Type B pancreatic cell (in vitro differentiated cells): ENCODE measurements at regions not wholly inside any gene's neighbourhood (a gene's known extent, or its start where the extent isn't known, plus 50 kb on each side); places are given as distances from the start of the nearest gene placed in this dataset.

ENCODE experiments used
- DNase-seq: peaks from one replicate; pipeline ENCODE4 v3.0.0; 2021; ENCODE audit warnings: mixed read lengths; ENCODE audit not compliant: unreplicated experiment; ENCODE audit errors: extremely low spot score
- H3K27ac Mint-ChIP-seq: 2 replicates; pipeline ENCODE4 v1.8.0; 2021; ENCODE audit warnings: mild to moderate bottlenecking, mixed read lengths
- H3K27me3 Mint-ChIP-seq: 2 replicates; pipeline ENCODE4 v1.8.0; 2021; ENCODE audit warnings: mixed read lengths
- H3K36me3 Mint-ChIP-seq: 2 replicates; pipeline ENCODE4 v1.8.0; 2021; ENCODE audit warnings: mixed read lengths
- H3K4me1 Mint-ChIP-seq: one replicate; pipeline ENCODE4 v1.8.0; 2021; ENCODE audit warnings: mixed read lengths; ENCODE audit not compliant: unreplicated experiment
- H3K4me3 Mint-ChIP-seq: 2 replicates; pipeline ENCODE4 v1.8.0; 2021; ENCODE audit warnings: mild to moderate bottlenecking, mixed read lengths
- H3K9me3 Mint-ChIP-seq: 2 replicates; pipeline ENCODE4 v1.8.0; 2021; ENCODE audit warnings: mixed read lengths
- CTCF ChIP-seq: fragments of 200-600 bp; sonication (generic); conservative IDR thresholded peaks from 2 replicates; pipeline ENCODE4 v1.5.0; 2021; ENCODE audit warnings: antibody characterized with exemption, mild to moderate bottlenecking

DNA sequence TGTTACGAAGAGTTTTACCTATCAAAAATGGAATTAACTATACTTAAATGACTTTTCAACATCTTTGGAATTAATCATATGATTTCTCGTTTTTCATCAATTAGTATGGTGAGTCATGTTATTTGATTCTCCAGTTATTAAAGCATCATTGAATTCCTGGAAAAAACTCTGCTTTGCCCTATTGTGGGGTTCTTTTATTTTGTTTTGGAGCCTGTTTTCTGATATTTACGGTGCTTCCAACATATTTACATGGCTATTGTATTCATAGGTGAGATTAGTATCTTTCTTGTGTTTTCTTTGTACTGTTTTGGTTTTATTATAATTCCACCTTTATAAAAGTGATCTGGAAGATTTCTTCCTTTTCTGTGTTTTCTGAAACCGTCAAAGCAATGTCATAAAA, 902.7 kb downstream of the TBC1D22A start:
- Mint-ChIP-seq H3K4me3 (no peak overlapping the region), H3K36me3 (no peaks in the 10 kb centered on the region), H3K27ac (no peak overlapping the region), H3K4me1 (no peaks in the 10 kb centered on the region), H3K9me3 (peaks cover 8% of the 10 kb centered on the region), H3K27me3 (no peaks in the 10 kb centered on the region)
- no peak for TF ChIP-seq CTCF
- no peak for DNase-seq

DNA sequence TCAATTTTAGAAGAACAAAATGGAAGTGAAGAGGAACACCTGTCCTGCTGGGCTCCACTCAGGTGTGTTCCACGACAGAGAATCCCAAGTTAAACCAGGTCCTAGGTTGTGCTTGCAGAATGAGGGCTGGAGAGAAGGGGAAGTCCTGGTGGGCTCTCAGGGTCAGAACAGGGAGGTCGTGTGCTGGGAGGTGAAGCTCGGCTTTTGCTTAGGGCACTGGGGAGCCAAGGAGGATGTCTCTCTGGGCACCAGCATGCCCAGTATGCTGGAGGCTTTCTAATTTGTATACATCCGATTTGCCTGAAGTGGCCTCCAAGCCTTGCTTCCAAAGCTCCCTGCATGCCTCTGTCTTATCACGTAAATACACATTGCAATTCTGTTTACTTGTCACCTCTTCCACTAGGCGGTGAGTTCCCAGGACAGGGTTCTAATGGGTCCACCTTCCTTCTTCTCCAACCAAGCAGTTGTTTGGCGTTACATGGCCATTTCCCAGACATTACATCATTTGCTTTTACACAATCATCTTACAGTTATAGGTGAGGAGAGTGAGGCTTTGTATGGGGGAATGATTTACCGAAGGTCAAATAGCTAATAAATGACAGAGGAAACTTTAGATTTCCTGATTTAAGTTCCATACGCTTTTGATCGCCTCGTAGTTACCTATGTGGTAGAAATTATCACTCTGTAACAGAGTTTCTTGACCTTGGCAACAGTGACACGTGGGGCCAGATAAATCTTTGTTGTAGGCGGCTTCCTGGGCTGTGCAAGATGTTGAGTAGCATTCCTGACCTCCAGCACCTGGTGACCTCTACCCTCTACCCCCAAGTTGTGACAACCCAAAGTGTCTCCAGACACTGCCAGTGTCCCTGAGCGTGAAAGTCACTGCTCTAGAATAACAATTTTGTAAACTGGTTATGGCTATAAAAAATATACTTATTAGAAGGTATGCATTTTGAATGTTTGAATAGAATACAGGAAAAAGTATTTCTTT, 901.5 kb downstream of the TBC1D22A start:
- no peaks in the 10 kb centered on the region for H3K27me3 Mint-ChIP-seq
- H3K4me3 Mint-ChIP-seq, result no peak overlapping the region
- no peaks in the 10 kb centered on the region for H3K4me1 Mint-ChIP-seq
- no peaks in the 10 kb centered on the region for H3K36me3 Mint-ChIP-seq
- peak; percentile 10 for DNase-seq
- TF ChIP-seq CTCF, result no peak
- no peak overlapping the region for H3K27ac Mint-ChIP-seq
- H3K9me3 Mint-ChIP-seq, result peaks cover 11% of the 10 kb centered on the region

GRCh38 chr22:47659467-47660223, 897.2 kb downstream of the TBC1D22A start:
- Mint-ChIP-seq H3K9me3 (peaks cover 17% of the 10 kb centered on the region), H3K36me3 (no peaks in the 10 kb centered on the region), H3K27me3 (no peaks in the 10 kb centered on the region), H3K27ac (no peak overlapping the region), H3K4me1 (no peaks in the 10 kb centered on the region), H3K4me3 (no peak overlapping the region)
- no peak for DNase-seq
- no peak for TF ChIP-seq CTCF

- peaks cover 23% of the 10 kb centered on the region for H3K9me3 Mint-ChIP-seq
Observed at GRCh38 chr22:47658182-47658581, 895.7 kb downstream of the TBC1D22A start.

GRCh38 chr22:47657224-47657623, 894.8 kb downstream of the TBC1D22A start:
- no peak for TF ChIP-seq CTCF
- no peaks in the 10 kb centered on the region for H3K36me3 Mint-ChIP-seq
- no peaks in the 10 kb centered on the region for H3K27me3 Mint-ChIP-seq
- peaks cover 18% of the 10 kb centered on the region for H3K9me3 Mint-ChIP-seq
- no peak overlapping the region for H3K4me3 Mint-ChIP-seq
- H3K27ac Mint-ChIP-seq, result no peak overlapping the region
- DNase-seq, result no peak
- H3K4me1 Mint-ChIP-seq, result no peaks in the 10 kb centered on the region

More at GRCh38 chr22:47658182-47658581, 895.7 kb downstream of the TBC1D22A start:
- no peak for TF ChIP-seq CTCF
- no peaks in the 10 kb centered on the region for H3K36me3 Mint-ChIP-seq
- H3K27me3 Mint-ChIP-seq, result no peaks in the 10 kb centered on the region
- H3K27ac Mint-ChIP-seq, result no peak overlapping the region
- no peak overlapping the region for H3K4me3 Mint-ChIP-seq
- no peaks in the 10 kb centered on the region for H3K4me1 Mint-ChIP-seq
- DNase-seq, result no peak
